ENCODE measurements at regions not wholly inside any gene's neighbourhood (a gene's known extent, or its start where the extent isn't known, plus 50 kb on each side); places are given as distances from the start of the nearest gene placed in this dataset.

DNA sequence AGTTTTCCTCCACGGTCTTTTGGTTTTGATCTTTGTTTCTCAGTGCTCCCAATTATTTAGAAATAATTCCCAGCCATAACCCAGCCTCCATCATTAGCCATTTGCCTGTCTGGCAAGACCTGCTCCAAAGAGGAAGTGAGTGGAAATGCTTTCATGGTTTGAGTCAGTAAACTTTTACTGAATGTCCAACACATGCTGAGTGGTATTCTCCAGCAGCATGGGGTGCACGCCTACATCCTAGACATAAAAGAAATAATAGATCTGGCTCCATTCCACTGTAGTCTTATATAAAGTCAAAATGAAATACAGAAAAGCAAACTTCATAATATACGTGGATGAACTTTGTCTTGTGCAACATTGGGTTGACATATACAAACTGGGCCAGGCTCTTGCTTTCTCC lies 757.2 kb downstream of the TLE1 start:
- no peak overlapping the region for H2BK120ac ChIP-seq (ENCODE audit: low read depth, low read length, poor library complexity, severe bottlenecking)
- no peak overlapping the region for H2BK15ac ChIP-seq (ENCODE audit: low read depth, low read length)
- H3K27ac ChIP-seq (ENCODE audit: insufficient read length, low read depth, low read length), result no peak overlapping the region
- TF ChIP-seq CTCF (conservative IDR thresholded peaks at IDR 0.05), result no peak
- no peak overlapping the region for H2AK5ac ChIP-seq (ENCODE audit: insufficient read length, low read length)
- H3K18ac ChIP-seq (ENCODE audit: insufficient read length, low read depth, low read length), result no peak overlapping the region
- H3K23ac ChIP-seq (ENCODE audit: insufficient read length, low read depth, low read length), result no peak overlapping the region
- H4K8ac ChIP-seq (replicated peaks; ENCODE audit: insufficient read length, low read depth, low read length), result no peak overlapping the region
- no peaks in the 10 kb centered on the region for H3K79me1 ChIP-seq (ENCODE audit: insufficient read depth, low read depth, low read length, poor library complexity, severe bottlenecking)
- DNase-seq, result no peak
- H3K36me3 Mint-ChIP-seq (ENCODE audit: insufficient read depth in 1 of 3, low read depth in 3 of 3), result peaks cover 0 to 3% (median 0%) of the 10 kb centered on the region in 3 experiments; a peak in 3 of 7 replicates
- no CpG with 5 or more reads among the region's 3 CpGs for WGBS (ENCODE audit: extremely low coverage, insufficient read length, low lambda C conversion rate)
- no peak overlapping the region for H4K91ac ChIP-seq (ENCODE audit: insufficient read length, low read depth, low read length)
- H3K27me3 ChIP-seq (ENCODE audit: insufficient read depth, low read length), result no peaks in the 10 kb centered on the region
- H3T11ph ChIP-seq (ENCODE audit: low read length), result no peak overlapping the region
- no peaks in the 10 kb centered on the region for H3K4me1 ChIP-seq (ENCODE audit: insufficient read depth, low read length)
- no peak overlapping the region for H3K4ac ChIP-seq (ENCODE audit: low read depth, low read length)
- H3K9ac ChIP-seq (ENCODE audit: extremely low read depth, insufficient read length, low read length), result no peak overlapping the region
- H2BK20ac ChIP-seq (ENCODE audit: low read depth, low read length, poor library complexity, severe bottlenecking), result no peak overlapping the region
- no peaks in the 10 kb centered on the region for H3K9me3 ChIP-seq (ENCODE audit: control insufficient read depth, low read depth, low read length)
- no peak overlapping the region for H2BK12ac ChIP-seq (ENCODE audit: insufficient read length, low read depth, low read length)
- no peaks in the 10 kb centered on the region for H3K79me2 ChIP-seq (ENCODE audit: insufficient read depth, low read length)
- peaks cover 0 to 6% of the 10 kb centered on the region in 2 experiments; a peak in 2 of 5 replicates for H3K9me3 Mint-ChIP-seq
- H3K27ac Mint-ChIP-seq, result no peak overlapping the region
- H2AFZ ChIP-seq (ENCODE audit: low read length), result no peak overlapping the region
- no peak overlapping the region for H2BK5ac ChIP-seq (ENCODE audit: insufficient read length, low read length)
- no peak overlapping the region for H3K4me3 Mint-ChIP-seq
- peaks cover 0 to 6% of the 10 kb centered on the region in 2 experiments; a peak in 1 of 4 replicates for H3K4me1 Mint-ChIP-seq
- no peak overlapping the region for H3K4me2 ChIP-seq (ENCODE audit: insufficient read depth, insufficient read length, low read length)
- H4K5ac ChIP-seq (ENCODE audit: insufficient read length, low read depth, low read length), result no peak overlapping the region
- no peak overlapping the region for H3K14ac ChIP-seq (ENCODE audit: insufficient read depth, low read length)
- H3K56ac ChIP-seq (ENCODE audit: insufficient read length, low read depth, low read length), result no peak overlapping the region
- no peaks in the 10 kb centered on the region for H3K27me3 Mint-ChIP-seq (ENCODE audit: low read depth)
- H4K20me1 ChIP-seq (ENCODE audit: control insufficient read depth, insufficient read depth, insufficient read length), result no peaks in the 10 kb centered on the region
- H3K23me2 ChIP-seq (ENCODE audit: insufficient read length, low read depth, low read length, poor library complexity, severe bottlenecking), result no peaks in the 10 kb centered on the region

All from H9 (cell line).